Activated CD4-positive, CD25-positive, alpha-beta regulatory T cell treated with anti-CD3 and anti-CD28 coated beads, Interleukin-2, amount 50 U/mL, for 72 hours (primary cell): ENCODE measurements at regions not wholly inside any gene's neighbourhood (a gene's known extent, or its start where the extent isn't known, plus 50 kb on each side); places are given as distances from the start of the nearest gene placed in this dataset.
A peak's percentile ranks its signal among the peaks of the same experiment; 100 is the strongest.

Source experiments
- DNase-seq: peaks from one replicate; pipeline ENCODE4 v3.0.0; 2021

DNA sequence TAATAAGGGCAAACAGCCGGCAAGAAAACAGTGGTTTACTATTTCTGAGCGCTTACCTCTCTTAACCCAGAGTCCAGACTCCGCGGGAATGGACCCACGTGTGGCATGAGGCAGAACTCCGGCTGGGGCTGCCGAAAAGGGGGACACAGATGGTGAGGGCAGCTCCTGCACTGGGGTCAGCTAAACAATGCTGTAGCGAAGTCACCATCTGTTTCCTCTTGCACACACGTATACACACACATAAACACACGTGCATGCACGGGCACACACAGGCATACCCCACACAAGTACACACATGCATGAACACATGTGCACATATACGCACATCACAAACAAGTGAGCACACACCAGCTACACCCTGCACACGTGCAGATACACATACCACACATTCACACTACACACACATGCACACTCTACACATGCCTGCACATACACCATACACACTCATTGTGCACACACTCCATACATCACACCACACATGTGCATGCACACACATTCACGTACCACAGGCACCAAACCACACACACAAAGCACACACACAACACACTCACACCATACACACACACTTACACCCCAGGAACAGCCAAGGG lies 105.9 kb upstream of the ID2 start:
- DNase-seq, result no peak

GRCh38 chr2:8576525-8577167 lies 105.2 kb upstream of the ID2 start:
- DNase-seq, result peak; percentile 57

DNA sequence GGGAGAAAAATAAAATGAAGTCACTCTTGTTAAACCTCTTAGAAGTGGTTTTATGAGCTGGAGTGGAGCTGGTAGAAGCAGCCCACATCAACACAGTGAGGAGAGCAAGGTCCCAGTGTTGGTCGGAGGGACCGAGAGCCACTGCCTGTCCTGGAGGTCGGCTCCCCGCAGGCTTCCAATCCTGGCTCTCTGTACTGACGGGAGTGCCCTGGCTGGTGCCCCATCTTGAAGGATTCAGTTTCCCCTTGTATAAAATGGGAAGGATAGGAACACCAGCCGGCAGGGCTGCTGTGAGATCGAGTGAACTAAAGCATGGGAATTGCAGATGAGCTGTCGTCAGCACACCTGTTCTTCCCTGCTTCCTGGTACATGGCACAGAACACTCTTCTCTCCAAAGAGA lies 104.3 kb upstream of the ID2 start:
- no peak for DNase-seq

DNA sequence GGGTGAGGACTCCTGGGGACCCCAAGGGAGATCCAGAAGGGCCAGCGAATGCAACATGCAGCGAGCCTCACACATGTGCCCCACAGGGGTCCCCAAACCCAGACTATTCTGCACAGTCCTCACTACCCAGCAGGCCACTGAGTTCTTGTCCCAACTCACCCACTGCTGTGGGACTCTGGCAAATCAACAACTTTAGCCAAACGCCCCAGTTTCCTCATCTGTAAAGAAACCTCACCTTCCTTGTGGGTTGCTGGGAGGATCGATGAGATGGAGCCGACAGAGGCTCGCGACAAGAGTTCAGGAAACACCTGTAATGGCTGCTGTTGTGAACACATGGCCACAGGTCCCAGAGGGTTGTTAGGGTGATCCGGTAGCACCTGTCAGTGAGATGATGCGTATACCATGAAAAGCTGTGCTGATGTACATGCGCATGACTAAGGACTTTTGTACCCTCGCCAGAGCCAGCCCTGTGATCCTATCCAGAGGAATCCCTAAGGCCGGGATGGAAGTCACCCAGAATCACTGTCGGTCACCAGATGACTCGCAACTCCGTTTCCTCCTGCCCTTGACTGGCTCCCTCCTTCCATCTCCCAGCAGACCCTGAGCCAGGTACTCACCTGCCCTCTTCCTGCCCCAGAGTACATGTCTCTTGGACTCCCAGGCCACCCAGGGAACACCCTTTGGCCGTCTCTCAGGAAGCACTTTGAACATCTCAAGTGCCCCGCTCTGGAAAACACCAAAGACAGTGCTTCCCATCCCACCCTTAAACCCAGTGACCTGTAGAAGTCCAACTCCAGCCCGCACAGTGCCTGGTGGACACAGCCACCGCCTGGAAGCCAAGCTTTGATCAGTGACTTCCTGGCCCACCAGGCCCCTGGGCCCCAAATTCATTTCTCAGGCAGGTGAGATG lies 103.3 kb upstream of the ID2 start:
- DNase-seq, result no peak

DNA sequence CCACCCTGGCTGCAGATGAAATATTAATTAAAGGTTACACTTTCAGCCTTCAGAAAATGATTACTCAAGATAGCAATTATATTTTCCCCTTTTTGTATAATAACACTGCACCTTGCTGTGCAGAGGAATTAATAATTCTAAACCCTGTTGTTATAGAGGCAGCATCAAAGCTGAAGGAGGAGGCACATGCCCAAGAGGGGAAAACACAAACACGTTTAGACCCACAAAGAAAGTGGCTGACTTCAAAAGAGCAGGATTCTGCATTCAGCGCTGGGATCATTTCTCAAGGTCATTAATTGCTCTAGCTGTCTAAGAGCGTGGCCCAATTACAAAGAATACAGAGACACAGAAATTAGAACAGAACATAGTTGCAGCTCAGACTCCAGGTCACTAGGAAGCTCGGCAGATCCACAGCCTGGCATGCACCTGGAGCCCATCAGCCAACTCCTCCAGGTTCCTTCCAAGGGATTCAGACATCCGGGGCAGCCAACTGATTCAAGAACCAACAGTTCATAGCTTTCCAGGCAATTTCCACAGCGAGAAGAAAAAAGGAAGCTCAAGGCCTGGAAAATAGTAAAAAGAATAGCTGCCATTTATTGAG lies 102.3 kb upstream of the ID2 start:
- DNase-seq, result no peak

GRCh38 chr2:8580316-8581233 lies 101.3 kb upstream of the ID2 start:
- DNase-seq, result no peak

DNA sequence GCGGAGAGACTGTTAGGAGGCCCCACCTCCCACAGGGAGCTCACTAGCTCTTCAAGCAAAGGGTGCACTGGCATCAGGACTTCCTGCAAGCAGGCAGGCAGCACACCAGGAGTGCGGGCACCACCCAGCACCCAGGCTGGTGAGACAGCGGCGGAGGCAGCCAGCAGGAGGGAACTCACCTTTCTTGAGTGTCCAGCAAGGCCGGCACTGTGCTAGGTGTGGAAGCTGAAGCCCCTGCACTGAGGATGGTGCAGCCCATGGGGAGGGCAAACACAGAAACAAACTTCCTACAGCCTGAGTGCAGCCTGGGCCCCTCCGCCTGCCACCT lies 100.7 kb upstream of the ID2 start:
- no peak for DNase-seq

DNA sequence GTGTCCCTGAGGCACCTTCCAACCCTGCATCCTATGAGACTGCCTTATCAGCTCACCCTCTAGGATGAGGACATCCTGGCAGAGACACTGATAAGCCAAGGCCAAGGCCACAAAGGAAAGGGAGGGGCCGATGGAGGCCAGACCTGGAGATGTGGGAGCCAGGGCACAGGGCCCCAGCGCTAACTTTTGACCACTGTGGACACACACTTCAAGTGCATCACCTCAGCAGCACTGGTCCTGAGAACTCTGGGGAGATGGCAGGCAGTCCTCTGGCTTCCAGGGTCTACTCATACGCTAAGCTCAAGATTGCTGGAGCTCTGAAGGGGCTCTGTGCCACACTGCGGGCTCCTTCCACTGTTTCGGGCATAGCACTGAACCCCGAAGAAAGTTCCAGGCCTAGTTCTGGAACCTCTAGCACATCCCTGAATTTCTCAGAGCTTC lies 100.2 kb upstream of the ID2 start:
- no peak for DNase-seq

- no peak for DNase-seq
Observed at GRCh38 chr2:8582191-8582590, 99.7 kb upstream of the ID2 start.

DNA sequence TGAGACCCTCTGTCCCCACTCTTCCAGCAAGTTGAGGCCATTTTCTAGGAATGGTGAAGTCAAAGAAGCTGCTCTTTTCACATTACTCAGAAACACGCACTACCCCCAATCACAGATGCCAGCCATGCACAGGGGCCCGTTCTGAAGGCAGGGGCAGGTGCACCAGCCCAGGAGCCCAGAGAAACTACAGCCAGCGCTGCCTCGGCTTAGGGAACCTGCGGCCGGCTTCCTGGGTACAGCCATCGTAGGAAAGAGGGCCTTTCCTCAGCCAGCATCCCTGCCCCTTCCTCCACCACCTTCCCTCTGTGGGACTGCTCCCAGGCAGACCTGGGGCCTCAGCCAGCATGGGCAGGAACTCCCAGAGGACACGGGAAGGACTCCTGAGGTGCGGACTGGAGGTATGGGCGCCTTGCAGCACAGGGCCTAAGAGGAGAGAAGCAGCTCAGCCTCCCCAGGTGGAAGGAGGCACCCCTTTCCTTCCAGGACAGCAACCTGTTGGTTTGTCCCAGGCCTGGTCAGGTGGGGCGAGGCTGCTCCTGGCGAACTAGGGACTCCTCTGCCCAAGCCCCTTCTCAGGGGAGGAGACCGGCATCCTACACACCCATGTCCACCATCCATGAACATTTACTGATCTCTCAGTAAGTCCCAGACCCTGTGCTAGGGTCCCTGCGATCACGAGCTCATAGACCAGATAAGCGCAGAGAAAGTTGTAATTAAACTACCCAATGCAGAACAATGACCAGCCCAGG lies 99.0 kb upstream of the ID2 start:
- no peak for DNase-seq

- DNase-seq, result peak; percentile 72
Observed at GRCh38 chr2:8583400-8584173, 98.3 kb upstream of the ID2 start.

DNA sequence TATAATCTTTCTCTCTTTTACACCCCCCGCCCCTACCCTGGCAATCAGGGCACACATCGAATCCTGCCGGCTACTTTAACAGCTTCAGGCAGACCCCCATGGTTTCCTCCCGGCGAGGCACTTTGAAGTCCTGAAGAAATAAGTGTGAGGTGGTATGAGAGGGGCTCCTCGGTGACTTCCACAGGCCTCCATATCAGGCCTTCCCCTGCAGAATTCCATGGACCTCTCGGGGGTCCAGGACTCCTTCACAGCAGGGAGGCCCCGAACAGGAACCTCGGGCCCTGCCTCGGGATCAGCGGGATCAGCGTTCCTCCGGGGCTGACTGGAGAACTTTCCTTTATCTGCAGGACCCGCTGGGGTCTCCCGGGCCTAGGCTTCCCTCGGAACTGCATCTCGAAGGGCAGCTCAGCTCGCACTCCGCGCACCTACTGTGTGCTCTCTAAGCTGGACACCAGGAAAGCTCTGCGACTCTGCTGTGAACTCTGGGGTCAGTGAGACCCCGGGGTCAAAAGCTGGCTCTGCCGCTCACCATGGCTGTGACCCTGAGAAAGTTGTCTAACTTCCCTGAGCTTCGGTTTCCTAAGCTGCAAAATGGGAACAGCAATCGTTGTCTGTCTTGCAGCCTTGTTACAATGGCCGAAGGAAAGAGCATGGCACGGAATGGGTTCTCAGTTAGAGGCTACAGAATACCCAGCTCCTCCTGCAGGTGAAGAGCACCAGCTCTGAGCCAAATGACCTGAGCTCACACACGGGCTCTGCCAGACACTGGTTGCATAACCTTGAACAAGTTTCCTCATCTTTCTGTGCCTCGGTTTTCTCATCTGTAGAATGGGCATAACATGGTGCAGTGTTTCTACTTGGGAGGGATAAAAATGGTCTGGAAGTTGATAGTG lies 97.4 kb upstream of the ID2 start:
- DNase-seq, result no peak

DNA sequence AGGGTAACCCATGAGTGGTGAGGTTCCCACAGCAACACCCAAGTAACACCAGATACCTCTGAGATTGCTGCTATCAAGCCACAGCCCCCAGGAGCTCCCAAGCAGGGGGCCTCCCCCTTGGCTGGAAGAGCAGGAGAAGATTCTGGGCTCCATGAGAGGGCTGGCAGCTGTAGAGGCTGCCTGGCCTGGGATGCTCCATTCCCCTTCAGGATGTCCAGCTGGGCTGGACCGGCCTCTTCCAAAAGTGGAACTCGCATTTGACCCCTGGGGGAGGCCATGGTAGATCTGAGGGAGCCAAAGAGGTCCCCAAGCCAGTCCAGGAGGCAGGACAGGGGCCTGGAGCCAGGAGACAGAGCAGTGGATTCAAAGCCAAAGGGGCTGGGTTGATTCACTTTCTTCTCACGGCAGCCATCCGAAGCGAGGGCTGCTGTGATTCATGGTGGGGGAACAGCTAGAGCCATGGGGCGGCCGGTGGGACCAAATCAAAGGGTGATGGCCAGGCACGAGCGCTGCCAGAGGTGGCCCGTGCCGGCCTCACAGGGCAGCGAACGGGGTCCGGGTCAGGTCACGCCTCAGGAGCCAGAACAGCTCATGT lies 95.3 kb upstream of the ID2 start:
- DNase-seq, result no peak

DNA sequence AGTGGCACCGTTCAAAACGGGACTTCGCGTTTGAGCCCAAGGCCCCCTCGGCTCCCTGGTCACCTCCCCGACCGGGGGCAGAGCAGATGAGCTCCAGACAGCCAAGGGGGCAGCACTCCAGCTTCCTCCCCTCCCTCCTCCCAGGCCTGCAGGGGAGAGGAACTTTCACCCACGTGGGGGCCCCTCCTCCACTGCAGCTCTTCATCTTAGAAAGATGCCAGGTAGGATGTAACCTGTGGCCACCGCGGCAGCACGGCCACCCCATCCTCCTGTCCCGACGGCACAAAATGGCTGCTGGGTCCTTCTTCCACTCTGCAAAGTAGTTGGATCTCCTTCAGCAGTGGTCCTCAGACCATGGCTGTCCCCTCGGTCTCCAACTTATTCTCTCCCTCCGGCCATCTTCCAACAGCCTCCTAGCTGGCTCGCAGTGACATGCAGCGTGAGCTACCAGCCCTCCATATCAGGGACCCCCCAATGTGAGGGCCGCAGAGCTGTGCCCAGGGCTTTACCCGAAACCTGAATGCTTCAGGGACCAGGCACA lies 94.5 kb upstream of the ID2 start:
- no peak for DNase-seq

DNA sequence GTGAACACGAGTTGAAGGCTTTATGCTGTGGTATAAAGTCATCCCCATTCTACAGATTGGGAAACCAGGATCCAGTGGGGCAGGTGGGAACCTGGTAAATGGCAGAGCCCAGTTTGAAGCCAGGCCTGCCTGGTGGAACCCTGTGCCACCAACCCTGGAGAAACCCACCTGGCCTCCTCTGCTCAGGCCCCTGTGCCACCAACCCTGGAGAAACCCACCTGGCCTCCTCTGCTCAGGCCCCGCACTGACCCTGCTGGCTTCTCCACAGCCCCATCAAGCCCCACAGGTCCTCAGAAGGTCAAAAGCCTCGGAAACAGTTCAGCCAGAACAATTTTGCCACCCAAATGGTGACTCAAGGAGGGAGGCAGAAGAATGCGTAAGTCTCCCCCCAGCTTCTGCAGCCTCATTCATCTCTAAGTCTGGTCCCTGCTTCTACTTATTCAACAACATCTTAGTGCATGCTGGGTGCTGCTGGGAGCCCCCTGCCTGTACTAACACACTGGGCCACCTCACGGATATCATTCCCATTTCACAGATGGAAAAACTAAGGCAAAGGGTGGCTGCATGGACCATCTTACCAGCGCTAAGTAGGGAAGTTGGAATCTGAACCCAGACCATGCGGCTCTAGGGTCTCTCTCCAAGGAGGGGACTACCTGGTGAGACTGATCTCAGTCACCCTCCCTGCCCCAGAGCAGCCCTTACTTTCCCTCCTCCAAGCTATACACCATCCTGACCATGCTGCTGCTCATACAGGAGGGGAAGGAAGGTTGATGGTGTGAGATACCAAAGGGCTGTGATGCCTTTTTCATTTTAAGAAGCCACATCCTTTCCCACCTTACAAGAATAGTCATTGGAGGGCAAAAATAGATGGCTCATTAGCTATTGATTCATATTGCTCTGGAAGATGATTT lies 93.7 kb upstream of the ID2 start:
- no peak for DNase-seq

GRCh38 chr2:8588831-8589191 lies 93.0 kb upstream of the ID2 start:
- DNase-seq, result no peak

DNA sequence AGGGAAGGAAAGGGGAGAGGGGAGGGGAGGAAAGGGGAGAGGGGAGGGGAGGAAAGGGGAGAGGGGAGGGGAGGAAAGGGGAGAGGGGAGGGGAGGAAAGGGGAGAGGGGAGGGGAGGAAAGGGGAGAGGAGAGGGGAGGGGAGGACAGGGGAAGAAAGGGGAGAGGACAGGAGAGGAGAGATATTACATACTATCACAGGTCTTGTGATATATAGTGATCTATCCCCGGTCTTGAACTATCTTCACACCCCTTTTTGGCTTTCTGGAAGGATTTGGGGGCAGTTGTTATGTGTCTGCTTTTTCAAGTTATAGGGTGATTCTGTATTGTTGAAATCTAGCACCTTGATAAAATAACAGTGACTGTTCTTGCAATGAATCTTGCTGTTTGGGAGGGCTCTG lies 92.1 kb upstream of the ID2 start:
- no peak for DNase-seq

- no peak for DNase-seq
Observed at GRCh38 chr2:8590938-8591337, 90.9 kb upstream of the ID2 start.
